SK-N-MC (cell line): ENCODE measurements at regions not wholly inside any gene's neighbourhood (a gene's known extent, or its start where the extent isn't known, plus 50 kb on each side); places are given as distances from the start of the nearest gene placed in this dataset.

Experiments
- EZH2 ChIP-seq: fragments of 200-600 bp; sonication (generic); IDR thresholded peaks from one replicate; pipeline ENCODE4 v1.6.1; 2017; ENCODE audit warnings: antibody characterized with exemption
- POLR2AphosphoS5 ChIP-seq: IDR thresholded peaks from 2 replicates; pipeline ENCODE4 v1.6.1; 2012; ENCODE audit warnings: mild to moderate bottlenecking, low read depth, low read length, borderline replicate concordance

GRCh38 chr1:224486801-224487583 is 52.4 kb upstream of the WDR26 start:
- TF ChIP-seq EZH2 (no peak), POLR2AphosphoS5 (no peak)
